ENCODE measurements at regions not wholly inside any gene's neighbourhood (a gene's known extent, or its start where the extent isn't known, plus 50 kb on each side); places are given as distances from the start of the nearest gene placed in this dataset.

DNA sequence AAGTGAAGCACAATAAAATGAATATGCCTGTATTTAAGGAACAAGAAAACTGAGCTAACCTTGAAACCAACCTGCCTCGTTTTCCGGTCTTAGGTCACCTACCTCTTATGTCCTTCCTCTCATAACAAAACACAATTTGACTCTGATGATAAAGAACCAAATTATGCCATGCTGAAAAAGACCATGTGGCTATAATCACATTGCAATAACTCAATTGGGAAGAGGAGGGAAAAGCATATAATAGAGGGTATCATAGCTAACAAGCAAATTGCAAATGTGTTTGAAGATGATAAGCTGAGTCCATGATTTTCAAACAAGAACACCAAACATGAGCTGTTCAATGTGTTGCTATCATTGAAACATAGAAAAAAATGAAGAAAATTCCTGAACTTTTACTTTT lies 260.8 kb downstream of the PLK2 start:
- TF ChIP-seq, protein P1, sequence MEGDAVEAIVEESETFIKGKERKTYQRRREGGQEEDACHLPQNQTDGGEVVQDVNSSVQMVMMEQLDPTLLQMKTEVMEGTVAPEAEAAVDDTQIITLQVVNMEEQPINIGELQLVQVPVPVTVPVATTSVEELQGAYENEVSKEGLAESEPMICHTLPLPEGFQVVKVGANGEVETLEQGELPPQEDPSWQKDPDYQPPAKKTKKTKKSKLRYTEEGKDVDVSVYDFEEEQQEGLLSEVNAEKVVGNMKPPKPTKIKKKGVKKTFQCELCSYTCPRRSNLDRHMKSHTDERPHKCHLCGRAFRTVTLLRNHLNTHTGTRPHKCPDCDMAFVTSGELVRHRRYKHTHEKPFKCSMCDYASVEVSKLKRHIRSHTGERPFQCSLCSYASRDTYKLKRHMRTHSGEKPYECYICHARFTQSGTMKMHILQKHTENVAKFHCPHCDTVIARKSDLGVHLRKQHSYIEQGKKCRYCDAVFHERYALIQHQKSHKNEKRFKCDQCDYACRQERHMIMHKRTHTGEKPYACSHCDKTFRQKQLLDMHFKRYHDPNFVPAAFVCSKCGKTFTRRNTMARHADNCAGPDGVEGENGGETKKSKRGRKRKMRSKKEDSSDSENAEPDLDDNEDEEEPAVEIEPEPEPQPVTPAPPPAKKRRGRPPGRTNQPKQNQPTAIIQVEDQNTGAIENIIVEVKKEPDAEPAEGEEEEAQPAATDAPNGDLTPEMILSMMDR (IDR thresholded peaks at IDR 0.05), result no peak

DNA sequence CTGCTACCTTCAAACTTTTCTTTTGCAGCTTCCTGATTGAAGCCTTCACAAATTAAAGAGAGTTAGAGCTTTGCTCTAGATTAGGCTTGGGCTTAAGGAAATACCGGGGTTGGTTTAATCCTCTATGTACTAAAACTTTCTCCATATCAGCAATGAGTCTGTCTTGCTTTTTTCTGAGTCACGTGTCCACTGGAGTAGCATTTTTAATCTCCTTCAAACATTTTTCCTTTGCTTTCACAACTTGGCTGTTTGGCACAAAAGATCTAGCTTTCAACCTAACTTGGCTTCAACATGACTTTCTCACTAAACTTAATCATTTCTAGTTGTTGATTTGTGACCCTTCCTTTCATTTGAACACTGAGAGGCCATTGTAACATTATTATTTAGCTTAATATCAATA lies 261.6 kb downstream of the PLK2 start:
- TF ChIP-seq, protein P1 (IDR thresholded peaks at IDR 0.05), result no peak

DNA sequence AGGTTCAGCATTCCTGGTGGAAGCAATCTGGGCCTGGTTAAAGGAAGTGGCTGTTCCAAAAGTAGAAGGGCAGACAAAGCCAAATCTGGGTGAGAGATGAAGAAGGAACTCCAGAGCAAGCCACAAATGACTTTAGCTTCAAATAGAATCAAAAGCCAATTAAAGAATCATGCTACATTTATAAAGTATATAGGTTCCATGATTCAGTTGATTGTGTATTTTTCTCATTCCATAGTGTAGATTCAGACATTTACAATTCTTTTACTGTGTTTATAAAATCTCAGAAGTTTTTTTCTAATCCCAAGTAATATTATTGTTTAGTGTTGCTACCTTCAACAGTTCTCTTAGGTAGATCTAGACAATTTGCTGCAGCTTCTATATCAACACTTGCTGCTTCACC lies 262.0 kb downstream of the PLK2 start:
- TF ChIP-seq, protein P1 (IDR thresholded peaks at IDR 0.05), result no peak

DNA sequence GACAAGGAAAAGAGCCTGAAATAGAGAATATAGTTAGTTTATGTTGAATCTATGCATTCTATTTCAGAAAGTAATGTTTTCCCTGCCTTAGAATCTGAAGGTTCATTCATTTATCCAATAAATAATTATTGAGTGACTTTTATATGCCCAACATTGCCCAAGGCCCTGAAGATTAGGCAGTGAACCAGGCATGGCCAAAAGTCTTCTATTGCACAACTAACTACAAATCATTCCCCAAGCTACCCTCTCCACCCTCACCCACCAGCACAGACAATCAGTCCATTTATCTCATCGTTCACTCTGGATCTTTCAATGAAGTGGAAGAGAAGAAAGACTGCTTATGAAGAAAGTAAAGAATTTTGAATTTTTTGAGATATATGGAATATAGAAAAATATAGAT lies 268.4 kb downstream of the PLK2 start:
- TF ChIP-seq, protein P1 (IDR thresholded peaks at IDR 0.05), result no peak

DNA sequence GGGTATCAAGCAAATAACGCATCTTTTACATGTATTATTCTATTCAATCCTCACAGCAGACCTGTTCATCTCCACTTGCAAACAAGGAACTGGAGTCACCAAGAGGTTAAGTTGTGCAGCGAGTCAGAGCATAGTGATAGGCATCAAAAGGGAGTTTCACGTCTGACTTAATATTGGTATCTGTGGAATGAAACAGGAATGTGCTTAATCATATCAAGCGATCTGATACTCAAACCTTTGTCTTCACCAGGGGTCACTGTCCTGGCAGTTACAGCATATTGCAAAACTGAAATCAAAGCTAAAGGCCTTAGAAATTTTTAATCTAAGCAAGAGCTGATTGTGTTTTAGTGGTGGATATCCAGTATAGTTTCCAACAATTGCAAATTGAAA lies 271.6 kb downstream of the PLK2 start:
- TF ChIP-seq, protein P1 (IDR thresholded peaks at IDR 0.05), result no peak

DNA sequence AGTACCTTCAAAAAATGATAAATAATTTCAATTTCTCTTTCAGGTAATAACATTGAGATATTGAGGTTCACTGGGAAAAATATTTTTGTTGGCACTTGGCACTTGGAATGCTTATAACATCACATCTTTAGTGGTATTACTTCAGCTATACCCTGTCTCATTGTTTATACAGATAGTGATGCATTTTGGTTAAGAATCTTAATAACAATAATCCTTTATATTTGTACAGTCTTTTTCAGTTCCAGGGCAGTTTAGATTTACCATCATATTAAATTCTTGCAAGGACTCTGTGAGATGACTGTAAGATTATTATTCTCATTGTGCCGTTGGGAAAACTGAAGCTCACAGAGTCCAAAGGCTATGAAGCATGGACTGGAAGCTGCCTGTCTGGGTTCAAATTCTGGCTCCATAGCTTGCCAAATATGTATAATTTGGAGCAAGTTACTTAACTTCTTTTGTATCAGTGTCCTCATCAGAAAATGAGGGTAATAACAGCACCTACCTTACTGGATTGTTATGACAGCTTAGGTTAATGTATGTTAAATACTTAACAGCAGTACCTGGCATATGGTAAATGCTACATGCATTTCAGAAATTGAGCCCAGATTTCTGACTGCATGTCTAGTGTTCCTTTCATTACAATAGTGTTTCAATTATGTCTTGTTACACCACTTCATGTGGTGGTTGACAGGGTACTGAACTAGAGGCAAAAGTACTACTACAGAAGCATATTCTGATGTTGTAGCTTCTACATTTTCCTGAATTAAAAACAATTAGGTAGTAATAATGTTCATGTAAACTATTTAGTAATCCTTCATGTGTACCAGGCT lies 272.2 kb downstream of the PLK2 start:
- TF ChIP-seq, protein P1 (IDR thresholded peaks at IDR 0.05), result no peak

DNA sequence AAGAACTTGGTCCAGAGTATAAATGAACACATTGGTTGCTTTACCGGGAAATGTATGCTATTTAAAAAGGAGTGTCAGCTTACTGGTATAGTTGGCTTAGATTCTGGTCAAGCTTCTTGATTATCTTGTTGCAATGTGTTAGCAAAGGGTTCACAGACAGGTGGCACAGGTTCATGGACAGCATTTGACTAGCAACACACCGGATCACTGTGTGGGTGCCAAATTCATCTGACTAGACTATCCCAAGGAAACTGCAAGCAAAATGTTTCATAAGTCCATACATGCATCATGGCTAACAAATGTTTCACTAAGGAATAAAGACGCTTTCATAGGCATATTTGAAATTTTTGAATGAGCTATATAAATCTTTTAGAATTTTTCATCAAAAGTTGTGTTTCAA lies 274.1 kb downstream of the PLK2 start:
- TF ChIP-seq, protein P1 (IDR thresholded peaks at IDR 0.05), result no peak

DNA sequence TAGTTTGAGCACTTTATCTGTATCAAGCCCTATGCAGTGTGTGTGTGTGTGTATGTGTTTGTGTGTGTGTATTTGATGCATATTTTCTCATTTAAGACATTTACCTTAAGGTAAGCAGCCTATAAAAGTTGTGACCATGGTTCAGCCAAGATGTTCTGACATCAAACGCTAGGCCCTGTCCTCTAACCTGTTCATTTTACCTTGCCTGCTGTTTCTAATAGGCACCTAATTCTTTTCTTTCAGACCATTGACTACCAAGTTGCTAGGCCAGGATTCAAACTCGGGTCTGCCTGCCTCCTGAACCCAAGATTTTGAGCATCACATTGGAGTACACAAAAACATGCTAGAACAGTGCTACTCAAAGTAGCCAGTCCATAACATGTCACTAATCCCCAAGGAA lies 274.5 kb downstream of the PLK2 start:
- TF ChIP-seq, protein P1 (IDR thresholded peaks at IDR 0.05), result no peak
